PFSK-1 (cell line): ENCODE measurements at regions not wholly inside any gene's neighbourhood (a gene's known extent, or its start where the extent isn't known, plus 50 kb on each side); places are given as distances from the start of the nearest gene placed in this dataset.

ENCODE experiments used
- FOXP2 ChIP-seq: optimal IDR thresholded peaks from 2 replicates; pipeline ENCODE3; 2011; ENCODE audit warnings: borderline replicate concordance, control low read depth, inconsistent platforms; ENCODE audit not compliant: insufficient read depth; ENCODE audit errors: extremely low read length, extremely low read depth
- POLR2AphosphoS5 ChIP-seq: IDR thresholded peaks from 2 replicates; pipeline ENCODE4 v1.6.1; 2012; ENCODE audit warnings: low read depth, mild to moderate bottlenecking, control low read depth, low read length, moderate library complexity
- SIN3A ChIP-seq: IDR thresholded peaks from 2 replicates; pipeline ENCODE4 v1.6.1; 2012; ENCODE audit warnings: mild to moderate bottlenecking, low read length, moderate library complexity, borderline replicate concordance; ENCODE audit not compliant: insufficient read depth
- TAF1 ChIP-seq: IDR thresholded peaks from 2 replicates; pipeline ENCODE4 v1.6.1; 2012; ENCODE audit warnings: low read length, control low read depth, borderline replicate concordance; ENCODE audit not compliant: insufficient read depth
- TF ChIP-seq, protein P1 (sequence below), 2 experiments: IDR thresholded peaks; 2 replicates each; pipeline versions ENCODE4 v1.6.1 to v1.8.0; 2011 to 2012; ENCODE audit warnings: low read depth in 2 of 2, low read length in 2 of 2, control low read depth in 1 of 2, inconsistent platforms in 1 of 2, mild to moderate bottlenecking in 1 of 2, moderate library complexity in 1 of 2; ENCODE audit not compliant: insufficient read depth in 1 of 2

DNA sequence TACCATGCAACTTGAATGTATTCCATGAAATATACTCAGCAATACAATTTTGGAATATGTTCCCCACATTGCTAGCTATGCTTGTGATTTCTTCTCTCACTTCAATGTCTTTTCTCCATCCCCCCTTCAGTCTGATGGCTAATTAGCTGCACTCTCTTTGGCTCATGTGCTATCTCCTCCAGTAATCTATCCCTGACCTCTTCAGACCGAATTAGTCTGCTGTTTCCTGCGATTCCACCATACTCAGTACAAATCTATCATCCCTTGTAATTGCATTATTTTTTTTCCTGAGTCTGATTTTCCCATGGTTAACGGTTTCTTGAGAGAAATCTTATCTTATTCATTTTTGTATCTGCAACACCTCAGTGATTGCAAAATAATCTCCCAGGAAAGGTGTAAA is 360.7 kb upstream of the CDH10 start:
- TF ChIP-seq TAF1, result no peak
- TF ChIP-seq, protein P1, sequence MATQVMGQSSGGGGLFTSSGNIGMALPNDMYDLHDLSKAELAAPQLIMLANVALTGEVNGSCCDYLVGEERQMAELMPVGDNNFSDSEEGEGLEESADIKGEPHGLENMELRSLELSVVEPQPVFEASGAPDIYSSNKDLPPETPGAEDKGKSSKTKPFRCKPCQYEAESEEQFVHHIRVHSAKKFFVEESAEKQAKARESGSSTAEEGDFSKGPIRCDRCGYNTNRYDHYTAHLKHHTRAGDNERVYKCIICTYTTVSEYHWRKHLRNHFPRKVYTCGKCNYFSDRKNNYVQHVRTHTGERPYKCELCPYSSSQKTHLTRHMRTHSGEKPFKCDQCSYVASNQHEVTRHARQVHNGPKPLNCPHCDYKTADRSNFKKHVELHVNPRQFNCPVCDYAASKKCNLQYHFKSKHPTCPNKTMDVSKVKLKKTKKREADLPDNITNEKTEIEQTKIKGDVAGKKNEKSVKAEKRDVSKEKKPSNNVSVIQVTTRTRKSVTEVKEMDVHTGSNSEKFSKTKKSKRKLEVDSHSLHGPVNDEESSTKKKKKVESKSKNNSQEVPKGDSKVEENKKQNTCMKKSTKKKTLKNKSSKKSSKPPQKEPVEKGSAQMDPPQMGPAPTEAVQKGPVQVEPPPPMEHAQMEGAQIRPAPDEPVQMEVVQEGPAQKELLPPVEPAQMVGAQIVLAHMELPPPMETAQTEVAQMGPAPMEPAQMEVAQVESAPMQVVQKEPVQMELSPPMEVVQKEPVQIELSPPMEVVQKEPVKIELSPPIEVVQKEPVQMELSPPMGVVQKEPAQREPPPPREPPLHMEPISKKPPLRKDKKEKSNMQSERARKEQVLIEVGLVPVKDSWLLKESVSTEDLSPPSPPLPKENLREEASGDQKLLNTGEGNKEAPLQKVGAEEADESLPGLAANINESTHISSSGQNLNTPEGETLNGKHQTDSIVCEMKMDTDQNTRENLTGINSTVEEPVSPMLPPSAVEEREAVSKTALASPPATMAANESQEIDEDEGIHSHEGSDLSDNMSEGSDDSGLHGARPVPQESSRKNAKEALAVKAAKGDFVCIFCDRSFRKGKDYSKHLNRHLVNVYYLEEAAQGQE (IDR thresholded peaks at IDR 0.05; ENCODE audit: insufficient read depth in 1 of 2, low read depth in 2 of 2, low read length in 2 of 2), result no peak

DNA sequence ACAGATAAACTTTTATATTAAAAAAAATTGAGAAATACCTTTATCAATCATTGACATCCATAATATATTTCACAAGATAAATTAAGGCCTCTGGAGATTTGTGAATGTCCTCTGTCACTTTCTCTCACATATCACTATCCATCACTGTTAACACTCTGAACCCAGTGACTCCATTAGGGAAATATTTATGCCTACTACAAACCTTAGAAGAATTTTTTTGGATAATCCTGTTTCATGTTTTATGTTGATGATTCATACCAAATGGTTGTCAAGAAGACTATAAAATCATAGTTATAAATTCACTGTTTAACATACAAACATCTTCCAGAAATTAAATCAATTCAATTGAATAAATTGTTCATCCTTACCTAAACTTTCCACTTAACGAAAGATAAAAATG is 357.6 kb upstream of the CDH10 start:
- TF ChIP-seq POLR2AphosphoS5 (no peak), FOXP2 (no peak), SIN3A (no peak), TAF1 (no peak)
- TF ChIP-seq, protein P1 (IDR thresholded peaks at IDR 0.05; ENCODE audit: insufficient read depth in 1 of 2, low read depth in 2 of 2, low read length in 2 of 2), result no peak

DNA sequence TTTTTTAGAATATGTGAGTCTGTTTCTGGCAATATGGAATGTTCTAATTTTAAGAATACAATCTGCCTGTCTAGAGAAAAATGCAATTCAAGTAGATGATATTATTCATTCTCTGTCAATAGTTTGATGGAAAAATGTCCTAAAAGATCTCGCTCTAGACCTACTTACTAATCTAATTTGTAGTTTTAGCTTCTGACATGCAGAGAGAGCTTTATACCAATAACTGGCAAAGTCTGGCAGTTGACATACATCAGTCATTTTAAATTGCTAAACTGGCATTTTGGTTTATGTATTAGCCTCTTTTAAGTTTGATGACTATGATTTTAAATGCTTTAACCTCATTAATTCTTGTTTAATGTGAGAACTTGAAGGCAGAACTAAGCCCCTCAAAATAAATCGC is 355.0 kb upstream of the CDH10 start:
- no peak for TF ChIP-seq SIN3A
- TF ChIP-seq FOXP2, result no peak
- TF ChIP-seq, protein P1 (IDR thresholded peaks at IDR 0.05; ENCODE audit: insufficient read depth in 1 of 2, low read depth in 2 of 2, low read length in 2 of 2), result no peak
- no peak for TF ChIP-seq TAF1
- TF ChIP-seq POLR2AphosphoS5, result no peak

DNA sequence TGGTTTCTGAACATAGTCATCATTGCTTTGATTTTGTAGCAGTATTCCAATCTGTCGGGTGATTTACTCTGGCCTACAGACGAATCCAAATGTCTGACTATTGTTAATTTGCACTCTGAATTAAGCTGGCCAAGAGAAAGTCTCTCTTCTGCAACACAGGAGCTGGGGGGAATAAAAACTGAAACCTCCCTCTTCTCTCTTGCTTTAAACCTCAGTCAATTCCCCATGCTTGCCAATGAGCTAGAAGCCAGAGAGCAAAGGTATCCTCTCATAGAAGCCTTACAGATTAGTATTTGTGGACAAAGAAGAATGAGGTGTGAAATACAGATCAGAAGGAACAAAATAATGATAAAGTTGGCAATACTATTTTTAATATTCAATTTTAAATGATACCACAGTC is 353.9 kb upstream of the CDH10 start:
- TF ChIP-seq FOXP2 (no peak), POLR2AphosphoS5 (no peak), SIN3A (no peak), TAF1 (no peak)
- TF ChIP-seq, protein P1 (IDR thresholded peaks at IDR 0.05; ENCODE audit: insufficient read depth in 1 of 2, low read depth in 2 of 2, low read length in 2 of 2), result no peak

DNA sequence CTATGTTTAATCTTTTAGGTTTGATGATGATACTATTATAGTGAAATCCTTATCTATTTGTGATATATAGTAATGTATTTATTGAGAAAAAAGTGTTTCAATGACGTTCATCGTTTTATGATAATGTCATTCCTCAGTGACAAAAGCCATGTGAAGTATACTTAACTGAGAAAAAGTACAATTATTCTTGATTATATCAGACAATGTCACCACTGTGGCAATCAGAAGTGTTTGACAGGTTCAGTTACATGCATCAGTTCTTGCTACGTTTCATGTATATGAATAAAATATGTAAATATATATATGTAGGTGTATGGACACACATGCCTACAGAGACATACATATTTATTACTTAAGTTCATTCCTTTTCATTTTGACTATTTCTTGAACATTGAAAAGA is 341.5 kb upstream of the CDH10 start:
- TF ChIP-seq TAF1, result no peak
- TF ChIP-seq, protein P1 (IDR thresholded peaks at IDR 0.05; ENCODE audit: insufficient read depth in 1 of 2, low read depth in 2 of 2, low read length in 2 of 2), result no peak
- no peak for TF ChIP-seq FOXP2
- TF ChIP-seq POLR2AphosphoS5, result no peak
- TF ChIP-seq SIN3A, result no peak
